Calu3 (cell line): ENCODE measurements at regions not wholly inside any gene's neighbourhood (a gene's known extent, or its start where the extent isn't known, plus 50 kb on each side); places are given as distances from the start of the nearest gene placed in this dataset.
"Not testable (repeated sequence)": the region's sequence is repeated elsewhere in the genome, so short reads cannot be mapped to it uniquely, and the experiment has no call there.

Experiments used
- BruUV-seq: library from RNA; stranded (reverse); fragments of 400-500 nt; replicated peaks from 2 replicates; lab custom pipeline; 2021; lab: Mats Ljungman, UMichigan
- CTCF ChIA-PET: fragments of 300-600 bp; sonication (Branson Sonifier 250); formaldehyde crosslinking; loops from one replicate; lab custom pipeline; 2022; ENCODE audit warnings: antibody characterized with exemption; lab: Charles Lee
- DNase-seq: peaks from one replicate; pipeline ENCODE4 v3.0.0; 2022
- H3K27ac Mint-ChIP-seq: one replicate; pipeline ENCODE4 v1.8.0; 2022; ENCODE audit warnings: mixed read lengths; ENCODE audit not compliant: unreplicated experiment
- H3K27me3 Mint-ChIP-seq: one replicate; pipeline ENCODE4 v1.8.0; 2022; ENCODE audit warnings: mixed read lengths; ENCODE audit not compliant: unreplicated experiment
- H3K36me3 Mint-ChIP-seq: one replicate; pipeline ENCODE4 v1.8.0; 2022; ENCODE audit warnings: mild to moderate bottlenecking, moderate library complexity, mixed read lengths; ENCODE audit not compliant: insufficient read depth, unreplicated experiment
- H3K4me1 Mint-ChIP-seq: one replicate; pipeline ENCODE4 v1.8.0; 2022; ENCODE audit warnings: mild to moderate bottlenecking, low read depth, mixed read lengths; ENCODE audit not compliant: unreplicated experiment
- H3K4me3 Mint-ChIP-seq: one replicate; pipeline ENCODE4 v1.8.0; 2022; ENCODE audit warnings: mild to moderate bottlenecking, low read depth, moderate library complexity, mixed read lengths; ENCODE audit not compliant: unreplicated experiment
- H3K9me3 Mint-ChIP-seq: one replicate; pipeline ENCODE4 v1.8.0; 2022; ENCODE audit warnings: low read depth, mixed read lengths; ENCODE audit not compliant: unreplicated experiment
- intact Hi-C: fragments of 100-400 bp; cut with micrococcal nuclease; formaldehyde crosslinking; loops from one replicate; pipeline ENCODE4 v1.10.0; 2022; ENCODE audit not compliant: unreplicated experiment
- TF ChIP-seq, protein P1 (sequence below): fragments of 200-600 bp; IDR thresholded peaks from one replicate; pipeline ENCODE4 v1.8.0; 2022; ENCODE audit warnings: antibody characterized with exemption; ENCODE audit not compliant: unreplicated experiment

- not testable (repeated sequence) for H3K4me3 Mint-ChIP-seq, H3K27me3 Mint-ChIP-seq, H3K9me3 Mint-ChIP-seq, BruUV-seq, H3K4me1 Mint-ChIP-seq, H3K27ac Mint-ChIP-seq, H3K36me3 Mint-ChIP-seq
- TF ChIP-seq, protein P1, sequence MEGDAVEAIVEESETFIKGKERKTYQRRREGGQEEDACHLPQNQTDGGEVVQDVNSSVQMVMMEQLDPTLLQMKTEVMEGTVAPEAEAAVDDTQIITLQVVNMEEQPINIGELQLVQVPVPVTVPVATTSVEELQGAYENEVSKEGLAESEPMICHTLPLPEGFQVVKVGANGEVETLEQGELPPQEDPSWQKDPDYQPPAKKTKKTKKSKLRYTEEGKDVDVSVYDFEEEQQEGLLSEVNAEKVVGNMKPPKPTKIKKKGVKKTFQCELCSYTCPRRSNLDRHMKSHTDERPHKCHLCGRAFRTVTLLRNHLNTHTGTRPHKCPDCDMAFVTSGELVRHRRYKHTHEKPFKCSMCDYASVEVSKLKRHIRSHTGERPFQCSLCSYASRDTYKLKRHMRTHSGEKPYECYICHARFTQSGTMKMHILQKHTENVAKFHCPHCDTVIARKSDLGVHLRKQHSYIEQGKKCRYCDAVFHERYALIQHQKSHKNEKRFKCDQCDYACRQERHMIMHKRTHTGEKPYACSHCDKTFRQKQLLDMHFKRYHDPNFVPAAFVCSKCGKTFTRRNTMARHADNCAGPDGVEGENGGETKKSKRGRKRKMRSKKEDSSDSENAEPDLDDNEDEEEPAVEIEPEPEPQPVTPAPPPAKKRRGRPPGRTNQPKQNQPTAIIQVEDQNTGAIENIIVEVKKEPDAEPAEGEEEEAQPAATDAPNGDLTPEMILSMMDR, result peak; percentile 47
- peak; percentile 81 for DNase-seq
- CTCF ChIA-PET, result interaction anchor here (1.0 to 1.7 kb wide), 2 partner anchors 90 to 393 kb away, joined by 3 to 7 read pairs; no protein-coding TSS in a partner anchor
- intact Hi-C loops, result loop anchor here (1.0 kb wide), 1 partner anchor 79 kb away; no protein-coding TSS in a partner anchor
These were observed 77.8 kb upstream of the LPCAT1 start for GRCh38 chr5:1601565-1601964.

GRCh38 chr5:1598950-1599737 lies 75.4 kb upstream of the LPCAT1 start:
- H3K4me1 Mint-ChIP-seq, H3K9me3 Mint-ChIP-seq, DNase-seq, H3K4me3 Mint-ChIP-seq, intact Hi-C loops, H3K36me3 Mint-ChIP-seq, H3K27me3 Mint-ChIP-seq, H3K27ac Mint-ChIP-seq, CTCF ChIA-PET: not testable (repeated sequence)
- BruUV-seq, result TSS peak; percentile 22

DNA sequence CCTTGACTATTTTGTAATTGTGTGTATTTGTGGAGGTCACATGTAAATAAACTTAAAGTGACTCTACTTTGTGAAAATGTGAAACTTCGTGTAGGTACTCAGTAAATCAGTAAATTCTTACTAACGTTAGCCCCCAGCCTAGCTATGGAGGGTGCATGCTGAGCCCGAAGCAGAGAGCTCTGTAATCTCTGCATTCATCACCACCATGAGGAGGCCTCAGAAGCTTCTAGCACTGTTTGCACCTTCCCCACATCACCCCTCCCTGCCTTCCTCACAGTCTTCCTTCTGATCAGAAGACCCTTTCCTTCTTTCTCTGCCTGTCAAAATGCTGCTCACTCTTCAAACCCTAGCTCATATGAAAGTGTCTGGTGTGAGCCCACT lies 73.3 kb upstream of the LPCAT1 start:
- BruUV-seq, CTCF ChIA-PET, H3K27ac Mint-ChIP-seq, H3K4me3 Mint-ChIP-seq, H3K4me1 Mint-ChIP-seq, DNase-seq, H3K27me3 Mint-ChIP-seq, H3K9me3 Mint-ChIP-seq, H3K36me3 Mint-ChIP-seq, intact Hi-C loops: not testable (repeated sequence)

DNA sequence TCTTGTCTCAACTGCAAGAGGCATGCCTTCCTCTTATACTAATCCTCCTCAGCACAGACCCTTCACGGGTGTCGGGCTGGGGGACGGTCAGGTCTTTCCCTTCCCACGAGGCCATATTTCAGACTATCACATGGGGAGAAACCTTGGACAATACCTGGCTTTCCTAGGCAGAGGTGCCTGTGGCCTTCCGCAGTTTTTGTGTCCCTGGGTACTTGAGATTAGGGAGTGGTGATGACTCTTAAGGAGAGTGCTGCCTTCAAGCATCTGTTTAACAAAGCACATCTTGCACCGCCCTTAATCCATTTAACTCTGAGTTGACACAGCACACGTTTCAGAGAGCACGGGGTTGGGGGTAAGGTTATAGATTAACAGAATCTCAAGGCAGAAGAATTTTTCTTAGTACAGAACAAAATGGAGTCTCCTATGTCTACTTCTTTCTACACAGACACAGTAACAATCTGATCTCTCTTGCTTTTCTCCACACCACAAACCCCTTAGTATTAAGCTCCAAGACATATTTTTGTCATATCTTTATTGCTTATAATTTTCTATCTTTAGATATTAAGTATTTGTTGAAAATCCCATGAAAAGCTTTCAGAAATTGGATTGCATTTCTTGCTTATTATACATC lies 72.8 kb upstream of the LPCAT1 start:
- intact Hi-C loops, BruUV-seq, DNase-seq, CTCF ChIA-PET, H3K27ac Mint-ChIP-seq, H3K36me3 Mint-ChIP-seq, H3K9me3 Mint-ChIP-seq, H3K27me3 Mint-ChIP-seq, H3K4me3 Mint-ChIP-seq, H3K4me1 Mint-ChIP-seq: not testable (repeated sequence)

DNA sequence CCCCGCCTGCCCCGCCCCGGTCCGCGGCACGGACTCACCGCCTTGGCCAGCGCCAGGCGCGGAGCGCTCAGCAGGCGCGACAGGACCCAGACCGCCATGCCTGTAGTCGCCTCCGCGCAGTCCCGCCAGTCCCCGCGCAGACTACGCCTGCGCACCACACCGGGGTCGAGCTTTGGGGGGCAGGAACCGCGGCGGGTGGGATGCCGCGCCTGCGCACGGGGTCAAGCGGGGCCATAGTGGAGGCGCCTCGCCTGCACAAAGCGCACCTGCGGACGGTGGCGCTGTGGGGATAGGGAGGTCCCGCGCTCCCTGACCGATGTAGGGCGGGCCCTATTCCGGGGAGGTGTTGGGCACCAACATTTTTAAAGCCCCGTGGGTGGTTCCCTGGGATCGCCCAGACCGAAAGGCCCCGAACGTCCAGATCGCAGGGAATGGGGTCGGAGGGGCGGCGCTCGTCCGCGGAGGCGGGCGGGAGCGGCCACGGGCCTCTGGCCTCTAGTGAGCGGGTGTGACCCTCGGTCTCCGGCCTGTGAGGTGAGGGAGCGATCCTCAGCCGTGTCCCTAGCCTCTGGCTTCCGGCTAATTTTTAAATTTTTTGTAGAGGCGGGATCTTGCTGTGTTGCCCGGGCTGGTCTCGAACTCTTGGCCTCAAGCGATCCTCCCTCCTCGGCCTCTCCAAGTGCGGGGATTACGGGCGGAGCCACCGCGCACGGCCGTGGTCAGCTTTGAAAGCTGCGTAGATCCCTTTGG lies 70.8 kb upstream of the LPCAT1 start:
- intact Hi-C loops, result no loop called here
- Mint-ChIP-seq H3K27me3 (no peaks in the 10 kb centered on the region), H3K36me3 (peaks cover 5% of the 10 kb centered on the region), H3K27ac (no peak overlapping the region), H3K9me3 (no peaks in the 10 kb centered on the region), H3K4me1 (no peaks in the 10 kb centered on the region), H3K4me3 (peak overlapping the region; percentile 73)
- TF ChIP-seq, protein P1, result peak; percentile 32
- no TSS peak for BruUV-seq
- DNase-seq, result peak; percentile 70
- CTCF ChIA-PET, result interaction anchor here (1.1 kb wide), 1 partner anchor 39 kb away, joined by 4 read pairs; no protein-coding TSS in a partner anchor
